OCI-LY7 (cell line): ENCODE measurements at regions not wholly inside any gene's neighbourhood (a gene's known extent, or its start where the extent isn't known, plus 50 kb on each side); places are given as distances from the start of the nearest gene placed in this dataset.

Experiments used
- CTCF ChIP-seq: fragments of 200-600 bp; sonication (generic); conservative IDR thresholded peaks from 2 replicates; pipeline ENCODE4 v1.5.1; 2014; ENCODE audit warnings: mild to moderate bottlenecking, antibody characterized with exemption, low read length, moderate library complexity, mixed read lengths
- EZH2phosphoT487 ChIP-seq: fragments of 200-600 bp; sonication (generic); IDR thresholded peaks from 2 replicates; pipeline ENCODE4 v1.6.1; 2018; ENCODE audit warnings: low read depth, borderline replicate concordance, mild to moderate bottlenecking, mixed run types, antibody characterized with exemption, low read length, moderate library complexity, mixed read lengths

GRCh38 chr9:38178237-38178636 lies 109.2 kb upstream of the SHB start:
- TF ChIP-seq CTCF (no peak), EZH2phosphoT487 (no peak)
